ENCODE measurements at regions not wholly inside any gene's neighbourhood (a gene's known extent, or its start where the extent isn't known, plus 50 kb on each side); places are given as distances from the start of the nearest gene placed in this dataset.

- no peak for TF ChIP-seq CTCF (IDR thresholded peaks at IDR 0.05)
- TF ChIP-seq POLR2A (IDR thresholded peaks at IDR 0.05): no peak
- no peak for TF ChIP-seq POLR2AphosphoS5 (IDR thresholded peaks at IDR 0.05)
Measured at GRCh38 chr1:216785221-216785620, 62.0 kb upstream of the ESRRG start.

All from prostate gland (tissue), 2 donors.